ENCODE measurements at regions not wholly inside any gene's neighbourhood (a gene's known extent, or its start where the extent isn't known, plus 50 kb on each side); places are given as distances from the start of the nearest gene placed in this dataset.

DNA sequence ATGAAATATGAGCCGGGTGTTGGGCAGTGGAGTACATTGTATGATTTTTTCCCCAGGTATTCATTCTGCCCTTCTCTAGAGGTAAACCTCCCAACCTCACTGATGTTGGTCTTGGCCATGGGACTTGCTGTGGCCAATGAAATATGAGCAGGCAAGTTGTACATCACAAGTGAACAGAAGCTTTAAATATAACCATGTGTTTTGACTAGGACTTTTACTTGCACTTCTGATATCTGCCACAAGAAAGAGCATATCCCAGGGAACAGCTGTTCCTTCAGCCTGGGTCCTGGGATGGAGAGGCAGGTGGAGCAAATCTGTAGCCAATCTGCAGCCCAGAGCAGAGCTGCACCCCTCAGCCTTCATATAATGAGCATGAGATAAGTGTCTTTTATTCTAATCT, 109.8 kb upstream of the PALS2 start:
- TF ChIP-seq POLR2A (IDR thresholded peaks at IDR 0.05) (no peak), CTCF (IDR thresholded peaks at IDR 0.05) (no peak), POLR2AphosphoS5 (IDR thresholded peaks at IDR 0.05) (no peak), EP300 (IDR thresholded peaks at IDR 0.05) (no peak)
- WGBS, 2 donors (ENCODE audit: low coverage in 1 of 2) = 60 to 71% methylated on average over 1 of the region's 1 CpG
- no peak overlapping the region for H3K27ac ChIP-seq
- H3K27me3 ChIP-seq = no peaks in the 10 kb centered on the region
- ATAC-seq = no peak
- H3K36me3 ChIP-seq = no peaks in the 10 kb centered on the region
- no peaks in the 10 kb centered on the region for H3K9me3 ChIP-seq
- H3K4me1 ChIP-seq = no peaks in the 10 kb centered on the region
- no peak overlapping the region for H3K4me3 ChIP-seq

- no peaks in the 10 kb centered on the region for H3K9me3 ChIP-seq
- 41 to 52% methylated on average over 3 of the region's 3 CpGs for WGBS, 2 donors (ENCODE audit: low coverage in 1 of 2)
- no peaks in the 10 kb centered on the region for H3K27me3 ChIP-seq
- H3K4me3 ChIP-seq = no peak overlapping the region
- H3K4me1 ChIP-seq = no peaks in the 10 kb centered on the region
- no peaks in the 10 kb centered on the region for H3K36me3 ChIP-seq
- TF ChIP-seq EP300 (IDR thresholded peaks at IDR 0.05) = no peak
- TF ChIP-seq POLR2AphosphoS5 (IDR thresholded peaks at IDR 0.05) = no peak
- TF ChIP-seq POLR2A (IDR thresholded peaks at IDR 0.05) = no peak
- no peak for TF ChIP-seq CTCF (IDR thresholded peaks at IDR 0.05)
- no peak for ATAC-seq
- no peak overlapping the region for H3K27ac ChIP-seq
Observed at GRCh38 chr7:24464861-24465260, 108.4 kb upstream of the PALS2 start.

DNA sequence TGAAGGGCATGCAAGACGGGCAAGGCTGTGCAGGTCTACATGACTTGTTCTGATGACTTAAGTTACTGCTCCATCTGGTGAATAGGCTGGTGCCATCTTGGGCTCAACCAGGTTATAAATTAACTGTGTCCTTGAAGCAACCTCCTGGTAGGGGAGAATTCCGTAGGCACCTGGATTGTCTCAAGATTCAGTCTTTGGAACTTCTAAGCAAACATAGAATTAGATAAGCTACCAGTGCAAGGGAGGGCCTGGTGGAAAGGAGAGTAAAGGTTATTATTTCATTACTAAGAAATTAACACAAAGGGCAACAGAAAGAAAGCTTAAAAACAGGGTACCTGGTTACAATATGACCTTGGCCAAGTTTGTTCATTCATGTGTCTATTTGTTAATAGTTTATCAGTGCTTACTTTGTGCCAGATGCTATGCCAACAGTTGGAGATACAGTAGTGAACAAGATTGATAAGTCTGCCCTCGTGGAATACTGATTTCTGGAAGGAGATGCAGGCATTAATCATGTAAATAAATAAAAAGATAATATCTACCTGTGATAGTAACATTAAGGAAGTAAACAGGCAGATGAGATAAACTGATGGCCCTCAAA, 107.0 kb upstream of the PALS2 start:
- no peaks in the 10 kb centered on the region for H3K9me3 ChIP-seq
- 58 to 66% methylated on average over 2 to 3 of the region's 3 CpGs for WGBS, 2 donors (ENCODE audit: low coverage in 1 of 2)

DNA sequence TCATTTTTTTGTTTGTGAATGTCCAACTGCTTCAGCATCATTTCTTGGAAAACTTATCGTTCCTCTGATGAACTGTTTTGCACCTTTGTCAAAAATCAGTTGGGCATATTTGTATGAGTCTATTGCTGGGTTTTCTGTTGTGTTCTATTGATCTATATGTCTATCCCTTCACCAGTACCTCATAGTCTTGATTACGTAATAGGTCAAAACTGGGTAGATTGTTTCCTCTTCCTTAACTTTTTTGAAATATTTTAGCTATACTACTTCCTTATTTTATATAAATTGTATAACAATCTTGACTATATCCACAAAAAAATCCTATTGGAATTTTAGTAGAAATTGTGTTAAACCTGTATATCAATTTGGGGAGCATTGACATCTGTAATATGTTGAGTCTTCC, 104.1 kb upstream of the PALS2 start:
- Histone ChIP-seq H3K4me3 (no peak overlapping the region), H3K4me1 (no peaks in the 10 kb centered on the region), H3K27ac (no peak overlapping the region), H3K9me3 (no peaks in the 10 kb centered on the region), H3K27me3 (no peaks in the 10 kb centered on the region), H3K36me3 (no peaks in the 10 kb centered on the region)
- no peak for ATAC-seq
- TF ChIP-seq CTCF (IDR thresholded peaks at IDR 0.05) (no peak), POLR2A (IDR thresholded peaks at IDR 0.05) (no peak), EP300 (IDR thresholded peaks at IDR 0.05) (no peak), POLR2AphosphoS5 (IDR thresholded peaks at IDR 0.05) (no peak)
- WGBS, 2 donors (ENCODE audit: low coverage in 1 of 2) = 76 to 92% methylated on average over 2 of the region's 2 CpGs

More for the DNA sequence above, 107.0 kb upstream of the PALS2 start:
- ATAC-seq = no peak
- no peak for TF ChIP-seq POLR2AphosphoS5 (IDR thresholded peaks at IDR 0.05)
- TF ChIP-seq CTCF (IDR thresholded peaks at IDR 0.05) = no peak
- H3K4me3 ChIP-seq = no peak overlapping the region
- H3K27me3 ChIP-seq = no peaks in the 10 kb centered on the region
- H3K27ac ChIP-seq = no peak overlapping the region
- no peaks in the 10 kb centered on the region for H3K36me3 ChIP-seq
- H3K4me1 ChIP-seq = no peaks in the 10 kb centered on the region

DNA sequence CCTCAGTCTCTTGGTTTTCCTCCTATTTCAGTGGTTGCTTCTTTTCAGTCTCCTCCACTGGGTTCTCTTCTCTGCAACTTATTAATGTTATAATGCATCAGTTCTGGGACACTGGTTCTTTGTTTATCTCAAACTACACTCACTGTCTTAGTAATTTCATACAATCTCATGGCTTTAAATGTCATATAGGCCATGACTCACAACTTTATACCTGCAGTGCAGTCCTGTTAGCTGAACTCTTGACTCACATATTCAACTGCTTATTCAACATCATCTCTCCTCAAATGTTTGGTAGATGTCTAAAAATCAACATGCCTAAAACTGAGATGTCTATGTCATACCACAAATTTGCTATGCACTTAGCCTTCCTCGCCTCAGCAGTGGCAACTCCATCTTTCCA, 101.2 kb upstream of the PALS2 start:
- peaks cover 0 to 21% (median 0%) of the 10 kb centered on the region in 3 donors for H3K4me1 ChIP-seq
- 94 to 100% methylated on average over 1 of the region's 1 CpG for WGBS, 2 donors (ENCODE audit: low coverage in 1 of 2)
- H3K27me3 ChIP-seq = no peaks in the 10 kb centered on the region
- no peak overlapping the region for H3K4me3 ChIP-seq
- no peaks in the 10 kb centered on the region for H3K36me3 ChIP-seq
- no peak overlapping the region for H3K27ac ChIP-seq
- no peaks in the 10 kb centered on the region for H3K9me3 ChIP-seq
- TF ChIP-seq POLR2AphosphoS5 (IDR thresholded peaks at IDR 0.05) (no peak), CTCF (IDR thresholded peaks at IDR 0.05) (no peak), EP300 (IDR thresholded peaks at IDR 0.05) (no peak), POLR2A (IDR thresholded peaks at IDR 0.05) (no peak)
- ATAC-seq = no peak

All from gastroesophageal sphincter (tissue), 4 donors.